Mesenchymal stem cell (in vitro differentiated cells and primary cell): ENCODE measurements at regions not wholly inside any gene's neighbourhood (a gene's known extent, or its start where the extent isn't known, plus 50 kb on each side); places are given as distances from the start of the nearest gene placed in this dataset.

Experiments used
- DNase-seq: peaks from one replicate; pipeline ENCODE4 v3.0.0-alpha.2; 2013
- H2AFZ ChIP-seq: one replicate; pipeline ENCODE4 v1.6.1; 2013; ENCODE audit warnings: low read depth, mild to moderate bottlenecking, control low read depth, inconsistent platforms, low read length, moderate library complexity
- H2AK5ac ChIP-seq: 2 replicates; pipeline ENCODE4 v1.6.1; 2013; ENCODE audit warnings: low read length, moderate library complexity, mild to moderate bottlenecking, inconsistent platforms; ENCODE audit not compliant: severe bottlenecking
- H2BK120ac ChIP-seq: one replicate; pipeline ENCODE4 v1.6.1; 2013; ENCODE audit warnings: low read depth, mild to moderate bottlenecking, inconsistent platforms, low read length, moderate library complexity
- H2BK12ac ChIP-seq, 2 experiments: one replicate each; pipeline ENCODE4 v1.6.1; 2013; ENCODE audit warnings: inconsistent platforms in 2 of 2, low read length in 2 of 2, mild to moderate bottlenecking in 2 of 2, moderate library complexity in 2 of 2, control low read depth in 1 of 2
- H2BK15ac ChIP-seq: one replicate; pipeline ENCODE4 v1.6.1; 2013; ENCODE audit warnings: mild to moderate bottlenecking, low read depth, inconsistent platforms; ENCODE audit not compliant: poor library complexity, severe bottlenecking
- H2BK5ac ChIP-seq: 2 replicates; pipeline ENCODE4 v1.6.1; 2013; ENCODE audit warnings: low read depth, mild to moderate bottlenecking, low read length, control low read depth, inconsistent platforms; ENCODE audit not compliant: poor library complexity, severe bottlenecking
- H3K14ac ChIP-seq, 2 experiments: one replicate each; pipeline ENCODE4 v1.6.1; 2013; ENCODE audit warnings: inconsistent platforms in 2 of 2, low read length in 2 of 2, control low read depth in 1 of 2, mild to moderate bottlenecking in 1 of 2, moderate library complexity in 1 of 2
- H3K18ac ChIP-seq, 2 experiments: one replicate each; pipeline ENCODE4 v1.6.1; 2013; ENCODE audit warnings: inconsistent platforms in 2 of 2, low read length in 2 of 2, control low read depth in 1 of 2, low read depth in 1 of 2, mild to moderate bottlenecking in 1 of 2
- H3K23ac ChIP-seq, 2 experiments: one replicate each; pipeline ENCODE4 v1.6.1; 2013; ENCODE audit warnings: inconsistent platforms in 2 of 2, low read length in 2 of 2, mild to moderate bottlenecking in 2 of 2, moderate library complexity in 2 of 2, control low read depth in 1 of 2
- H3K27ac ChIP-seq: 2 replicates; pipeline ENCODE4 v1.5.1; 2013; ENCODE audit warnings: mild to moderate bottlenecking, moderate library complexity, low read length, control low read depth, inconsistent platforms; ENCODE audit not compliant: poor library complexity, severe bottlenecking
- H3K27me3 ChIP-seq, 2 experiments: 2 replicates each; pipeline versions ENCODE4 v1.6.1 to v1.7.0; 2013; ENCODE audit warnings: low read length in 2 of 2, mild to moderate bottlenecking in 2 of 2, moderate library complexity in 2 of 2, control low read depth in 1 of 2, inconsistent platforms in 1 of 2; ENCODE audit not compliant: control insufficient read depth in 1 of 2, insufficient read depth in 1 of 2
- H3K36me3 ChIP-seq, 2 experiments: 2 replicates each; pipeline versions ENCODE4 v1.6.1 to v1.7.0; 2013; ENCODE audit warnings: low read length in 2 of 2, control low read depth in 1 of 2, inconsistent platforms in 1 of 2, low read depth in 1 of 2, mild to moderate bottlenecking in 1 of 2; ENCODE audit not compliant: insufficient read depth in 2 of 2, control insufficient read depth in 1 of 2
- H3K4ac ChIP-seq, 2 experiments: one replicate each; pipeline ENCODE4 v1.6.1; 2013; ENCODE audit warnings: inconsistent platforms in 2 of 2, low read length in 2 of 2, mild to moderate bottlenecking in 2 of 2, moderate library complexity in 2 of 2, control low read depth in 1 of 2, low read depth in 1 of 2
- H3K4me1 ChIP-seq: 2 replicates; pipeline ENCODE4 v1.6.1; 2013; ENCODE audit warnings: low read depth, low read length, control low read depth; ENCODE audit not compliant: control insufficient read depth, insufficient read depth
- H3K4me2 ChIP-seq: 2 replicates; pipeline ENCODE4 v1.6.1; 2013; ENCODE audit warnings: low read length, mild to moderate bottlenecking, inconsistent platforms; ENCODE audit not compliant: poor library complexity, severe bottlenecking
- H3K4me3 ChIP-seq, 2 experiments: 2 replicates each; pipeline versions ENCODE4 v1.5.1 to v1.7.0; 2013; ENCODE audit warnings: low read length in 2 of 2, mild to moderate bottlenecking in 2 of 2, control low read depth in 1 of 2, low read depth in 1 of 2; ENCODE audit not compliant: insufficient read depth in 1 of 2
- H3K79me1 ChIP-seq: replicated peaks from 2 replicates; pipeline ENCODE4 v1.6.1; 2013; ENCODE audit warnings: mild to moderate bottlenecking, control low read depth, low read length, inconsistent platforms; ENCODE audit not compliant: poor library complexity, severe bottlenecking
- H3K9ac ChIP-seq: 2 replicates; pipeline ENCODE4 v1.7.0; 2013; ENCODE audit warnings: mild to moderate bottlenecking, low read length, moderate library complexity
- H3K9me3 ChIP-seq: 2 replicates; pipeline ENCODE4 v1.7.0; 2013; ENCODE audit warnings: mild to moderate bottlenecking, low read length; ENCODE audit not compliant: control insufficient read depth
- H4K8ac ChIP-seq: one replicate; pipeline ENCODE4 v1.6.1; 2013; ENCODE audit warnings: inconsistent platforms, mild to moderate bottlenecking, low read length, moderate library complexity
- H4K91ac ChIP-seq: one replicate; pipeline ENCODE4 v1.6.1; 2013; ENCODE audit warnings: mild to moderate bottlenecking, low read length, inconsistent platforms
- WGBS: methylation state at CpG from one replicate; pipeline ENCODE4 v1.1.7; 2013; ENCODE audit warnings: mixed read lengths; 5-methylcytosine and 5-hydroxymethylcytosine counted together

GRCh38 chr13:74769333-74769732 is 635.1 kb upstream of the KLF12 start:
- no peak overlapping the region for H3K4me3 ChIP-seq
- H3K4me1 ChIP-seq = peaks cover 3% of the 10 kb centered on the region
- H2AK5ac ChIP-seq = no peak overlapping the region
- H3K9me3 ChIP-seq = no peaks in the 10 kb centered on the region
- H3K14ac ChIP-seq = no peak overlapping the region
- no peak overlapping the region for H3K18ac ChIP-seq
- no peak overlapping the region for H3K27ac ChIP-seq
- H2AFZ ChIP-seq = no peak overlapping the region
- H3K27me3 ChIP-seq = no peaks in the 10 kb centered on the region
- WGBS = 100% methylated on average over 2 of the region's 2 CpGs
- H4K8ac ChIP-seq = no peak overlapping the region
- no peaks in the 10 kb centered on the region for H3K36me3 ChIP-seq
- no peak overlapping the region for H2BK15ac ChIP-seq
- DNase-seq = no peak
- H3K23ac ChIP-seq = no peak overlapping the region
- H4K91ac ChIP-seq = no peak overlapping the region
- no peak overlapping the region for H2BK5ac ChIP-seq
- H2BK12ac ChIP-seq = no peak overlapping the region
- H2BK120ac ChIP-seq = no peak overlapping the region
- H3K79me1 ChIP-seq = no peaks in the 10 kb centered on the region
- no peak overlapping the region for H3K4ac ChIP-seq
- H3K9ac ChIP-seq = peak overlapping the region; percentile 88
- H3K4me2 ChIP-seq = no peak overlapping the region

DNA sequence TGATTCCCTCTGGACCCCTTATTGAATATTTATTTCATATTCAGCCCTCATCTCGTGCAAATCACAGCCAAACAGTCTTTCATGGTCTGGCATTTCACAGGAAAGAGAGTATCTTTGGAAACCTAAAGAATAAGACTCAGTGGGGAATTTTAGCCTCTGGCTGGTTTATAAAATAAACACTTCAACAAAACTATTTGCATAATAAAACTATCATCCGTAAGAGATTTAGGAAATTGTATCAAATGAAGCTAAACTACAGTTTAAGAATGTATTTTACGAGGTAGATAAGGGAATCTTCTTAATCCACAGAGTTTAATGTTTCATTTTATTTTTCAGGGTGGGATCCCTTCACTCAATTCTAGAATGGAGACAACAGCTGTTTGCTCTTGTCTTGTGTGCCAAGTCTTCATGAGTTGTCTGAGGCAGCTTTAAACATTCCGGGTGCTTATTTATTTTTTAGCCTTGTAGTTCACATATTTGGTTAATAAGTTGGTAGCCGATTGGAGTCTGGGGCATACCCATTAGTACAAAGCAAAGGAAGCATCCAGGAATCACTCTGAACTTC is 634.4 kb upstream of the KLF12 start:
- Histone ChIP-seq H2AFZ (no peak overlapping the region), H3K4me2 (no peak overlapping the region), H4K8ac (no peak overlapping the region), H3K14ac (no peak overlapping the region), H2AK5ac (no peak overlapping the region), H2BK12ac (no peak overlapping the region), H4K91ac (no peak overlapping the region), H3K4me1 (peaks cover 3% of the 10 kb centered on the region), H3K9ac (peak overlapping the region; percentile 88), H3K36me3 (no peaks in the 10 kb centered on the region), H3K4ac (no peak overlapping the region), H2BK120ac (no peak overlapping the region), H2BK5ac (no peak overlapping the region), H3K79me1 (no peaks in the 10 kb centered on the region), H3K18ac (no peak overlapping the region), H3K27me3 (no peaks in the 10 kb centered on the region), H2BK15ac (no peak overlapping the region), H3K23ac (no peak overlapping the region), H3K9me3 (no peaks in the 10 kb centered on the region), H3K27ac (no peak overlapping the region), H3K4me3 (no peak overlapping the region)
- WGBS = 61% methylated on average over 3 of the region's 5 CpGs
- DNase-seq = no peak

- Histone ChIP-seq H4K8ac (no peak overlapping the region), H3K36me3 (no peaks in the 10 kb centered on the region), H3K4me1 (no peaks in the 10 kb centered on the region), H2AFZ (no peak overlapping the region), H3K9ac (no peak overlapping the region), H3K4ac (no peak overlapping the region), H3K27me3 (no peaks in the 10 kb centered on the region), H3K23ac (no peak overlapping the region), H2BK12ac (no peak overlapping the region), H3K27ac (no peak overlapping the region), H3K14ac (no peak overlapping the region), H3K18ac (no peak overlapping the region), H3K9me3 (no peaks in the 10 kb centered on the region), H2AK5ac (no peak overlapping the region), H3K4me2 (no peak overlapping the region), H3K4me3 (no peak overlapping the region), H3K79me1 (no peaks in the 10 kb centered on the region), H2BK120ac (no peak overlapping the region), H2BK15ac (no peak overlapping the region), H2BK5ac (no peak overlapping the region), H4K91ac (no peak overlapping the region)
- DNase-seq = peak; percentile 38
- WGBS = no CpG with 5 or more reads among the region's 1 CpG
Measured at GRCh38 chr13:74767050-74767449, 632.8 kb upstream of the KLF12 start.

DNA sequence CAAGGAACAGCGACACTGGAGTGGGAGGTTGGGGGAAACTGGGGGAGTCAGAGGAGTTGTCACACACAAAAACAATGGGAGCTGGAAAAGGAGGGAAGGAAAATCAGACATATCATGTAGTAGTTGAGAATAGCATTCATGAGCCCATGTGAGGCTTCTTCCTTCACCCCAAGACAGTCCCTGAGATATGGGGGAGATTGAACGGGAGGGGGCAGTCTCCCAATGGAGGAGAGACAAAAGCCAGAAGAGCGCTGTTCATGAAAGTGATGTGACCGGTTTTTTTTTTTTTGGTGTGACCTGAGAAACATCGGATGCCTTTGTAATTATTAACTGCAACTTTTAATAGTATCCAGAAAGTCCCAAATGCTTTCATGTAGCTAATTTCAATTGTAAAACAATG is 631.8 kb upstream of the KLF12 start:
- Histone ChIP-seq H3K4ac (no peak overlapping the region), H3K9me3 (no peaks in the 10 kb centered on the region), H3K36me3 (no peaks in the 10 kb centered on the region), H3K23ac (no peak overlapping the region), H3K9ac (no peak overlapping the region), H2BK5ac (no peak overlapping the region), H4K8ac (no peak overlapping the region), H3K18ac (no peak overlapping the region), H3K4me1 (no peaks in the 10 kb centered on the region), H4K91ac (no peak overlapping the region), H2AFZ (no peak overlapping the region), H2BK12ac (no peak overlapping the region), H3K4me2 (no peak overlapping the region), H2BK15ac (no peak overlapping the region), H3K4me3 (no peak overlapping the region), H3K14ac (no peak overlapping the region), H2BK120ac (no peak overlapping the region), H3K79me1 (no peaks in the 10 kb centered on the region), H3K27ac (no peak overlapping the region), H2AK5ac (no peak overlapping the region), H3K27me3 (no peaks in the 10 kb centered on the region)
- 22% methylated on average over 2 of the region's 5 CpGs for WGBS
- DNase-seq = no peak
